PC-3 (cell line): ENCODE measurements at regions not wholly inside any gene's neighbourhood (a gene's known extent, or its start where the extent isn't known, plus 50 kb on each side); places are given as distances from the start of the nearest gene placed in this dataset.
A peak's percentile ranks its signal among the peaks of the same experiment; 100 is the strongest.

Source experiments
- ATAC-seq: fragments of 200-7000 bp; cut with Tn5 transposase; 2 replicates; pipeline ENCODE4 v1.9.1; 2020; ENCODE audit warnings: mild to moderate bottlenecking, moderate library complexity
- BruUV-seq: library from RNA; stranded (reverse); fragments of 400-500 nt; replicated peaks from 2 replicates; lab custom pipeline; 2021; lab: Mats Ljungman, UMichigan
- CTCF ChIA-PET: fragments of 300-600 bp; sonication (Branson Sonifier 250); formaldehyde crosslinking; loops from one replicate; lab custom pipeline; 2022; ENCODE audit warnings: antibody characterized with exemption; lab: Charles Lee
- POLR2A ChIA-PET: fragments of 300-600 bp; sonication (Branson Sonifier 250); formaldehyde crosslinking; loops from one replicate; lab custom pipeline; 2022; ENCODE audit warnings: antibody characterized with exemption; ENCODE audit not compliant: unreplicated experiment; lab: Charles Lee
- DNase-seq: peaks from one replicate; pipeline ENCODE4 v3.0.0-alpha.2; 2015
- H2AFZ ChIP-seq: fragments of 300-600 bp; sonication (generic); 2 replicates; pipeline ENCODE4 v1.6.0; 2016; ENCODE audit warnings: antibody characterized with exemption, low read length
- H3F3A ChIP-seq: fragments of 300-600 bp; sonication (generic); one replicate; pipeline ENCODE4 v1.6.0; 2017; ENCODE audit warnings: antibody characterized with exemption, low read length, control low read depth, mild to moderate bottlenecking; ENCODE audit not compliant: unreplicated experiment
- H3K27ac ChIP-seq: fragments of 300-600 bp; sonication (generic); 2 replicates; pipeline ENCODE4 v1.5.1; 2016; ENCODE audit warnings: mild to moderate bottlenecking, low read length
- H3K27me3 ChIP-seq: fragments of 300-600 bp; sonication (generic); 2 replicates; pipeline ENCODE4 v1.6.1; 2016; ENCODE audit warnings: low read length, mixed read lengths
- H3K36me3 ChIP-seq: fragments of 300-600 bp; sonication (generic); 2 replicates; pipeline ENCODE4 v1.6.1; 2016; ENCODE audit warnings: low read depth, mixed run types, low read length, mixed read lengths
- H3K4me1 ChIP-seq: fragments of 300-600 bp; sonication (generic); 2 replicates; pipeline ENCODE4 v1.5.1; 2016; ENCODE audit warnings: low read length; ENCODE audit not compliant: insufficient read depth
- H3K4me2 ChIP-seq: fragments of 300-600 bp; sonication (generic); 2 replicates; pipeline ENCODE4 v1.6.0; 2016; ENCODE audit warnings: low read length
- H3K4me3 ChIP-seq: fragments of 300-600 bp; sonication (generic); 2 replicates; pipeline ENCODE4 v1.5.1; 2016; ENCODE audit warnings: mild to moderate bottlenecking, low read length, mixed read lengths
- H3K79me2 ChIP-seq: fragments of 300-600 bp; sonication (generic); 2 replicates; pipeline ENCODE4 v1.6.1; 2017; ENCODE audit warnings: low read length, mixed read lengths
- H3K9ac ChIP-seq: fragments of 300-600 bp; sonication (generic); 2 replicates; pipeline ENCODE4 v1.6.0; 2016; ENCODE audit warnings: mild to moderate bottlenecking, low read length
- H3K9me2 ChIP-seq: fragments of 300-600 bp; sonication (generic); replicated peaks from 2 replicates; pipeline ENCODE4 v1.6.1; 2016; ENCODE audit warnings: mixed run types, low read length, mixed read lengths
- H3K9me3 ChIP-seq: fragments of 300-600 bp; sonication (generic); 2 replicates; pipeline ENCODE4 v1.6.1; 2016; ENCODE audit warnings: low read length, mixed read lengths
- H4K20me1 ChIP-seq: fragments of 300-600 bp; sonication (generic); 2 replicates; pipeline ENCODE4 v1.6.1; 2016; ENCODE audit warnings: low read length, mixed read lengths
- CTCF ChIP-seq: fragments of 300-600 bp; sonication (generic); conservative IDR thresholded peaks from 2 replicates; pipeline ENCODE4 v1.5.1; 2017; ENCODE audit warnings: antibody characterized with exemption, low read depth, mild to moderate bottlenecking, low read length
- EZH2 ChIP-seq: fragments of 300-600 bp; sonication (generic); IDR thresholded peaks from one replicate; pipeline ENCODE4 v1.6.1; 2017; ENCODE audit warnings: antibody characterized with exemption, mild to moderate bottlenecking, low read length; ENCODE audit not compliant: unreplicated experiment
- EZH2phosphoT487 ChIP-seq: fragments of 300-600 bp; sonication (generic); IDR thresholded peaks from 2 replicates; pipeline ENCODE4 v1.6.1; 2018; ENCODE audit warnings: mild to moderate bottlenecking, antibody characterized with exemption, low read length, borderline replicate concordance
- intact Hi-C: fragments of 100-400 bp; cut with micrococcal nuclease; formaldehyde crosslinking; loops from 2 replicates; pipeline ENCODE4 v1.9.0; 2023

GRCh38 chr2:203808046-203808750, 59.4 kb upstream of the CTLA4 start:
- H3K9ac ChIP-seq = no peak overlapping the region
- TF ChIP-seq EZH2 (no peak), EZH2phosphoT487 (no peak)
- H2AFZ ChIP-seq = no peak overlapping the region
- H3K36me3 ChIP-seq = no peaks in the 10 kb centered on the region
- ATAC-seq = no peak
- BruUV-seq = no TSS peak
- H3K9me3 ChIP-seq = peaks cover 6% of the 10 kb centered on the region; the same call in 1 of the 2 replicates
- intact Hi-C loops = no loop called here
- no peak overlapping the region for H3K4me2 ChIP-seq
- no peaks in the 10 kb centered on the region for H3K79me2 ChIP-seq
- no peak overlapping the region for H3K4me3 ChIP-seq
- H3K27me3 ChIP-seq = no peaks in the 10 kb centered on the region
- CTCF ChIA-PET = no interaction called here
- DNase-seq = peak; percentile 52
- H3K9me2 ChIP-seq = no peaks in the 10 kb centered on the region
- POLR2A ChIA-PET = no interaction called here
- no peaks in the 10 kb centered on the region for H3F3A ChIP-seq
- no peaks in the 10 kb centered on the region for H4K20me1 ChIP-seq
- H3K27ac ChIP-seq = no peak overlapping the region
- H3K4me1 ChIP-seq = peaks cover 36% of the 10 kb centered on the region

GRCh38 chr2:203809084-203809521, 58.5 kb upstream of the CTLA4 start:
- no TSS peak for BruUV-seq
- Histone ChIP-seq H2AFZ (no peak overlapping the region), H4K20me1 (no peaks in the 10 kb centered on the region), H3K4me1 (peaks cover 36% of the 10 kb centered on the region), H3K27ac (no peak overlapping the region), H3K9ac (no peak overlapping the region), H3K4me2 (no peak overlapping the region), H3K9me2 (no peaks in the 10 kb centered on the region), H3K9me3 (peaks cover 6% of the 10 kb centered on the region; the same call in 1 of the 2 replicates), H3K4me3 (no peak overlapping the region), H3K36me3 (no peaks in the 10 kb centered on the region), H3K27me3 (no peaks in the 10 kb centered on the region), H3K79me2 (no peaks in the 10 kb centered on the region), H3F3A (no peaks in the 10 kb centered on the region)
- DNase-seq = no peak
- ChIA-PET CTCF (no interaction called here), POLR2A (no interaction called here)
- ATAC-seq = no peak
- TF ChIP-seq EZH2 = no peak
- no peak for TF ChIP-seq CTCF
- TF ChIP-seq EZH2phosphoT487 = no peak
- intact Hi-C loops = no loop called here

GRCh38 chr2:203809991-203810510, 57.5 kb upstream of the CTLA4 start:
- Histone ChIP-seq H3K4me3 (no peak overlapping the region), H3F3A (no peaks in the 10 kb centered on the region), H4K20me1 (no peaks in the 10 kb centered on the region), H3K9me3 (peaks cover 6% of the 10 kb centered on the region; the same call in 1 of the 2 replicates), H3K79me2 (no peaks in the 10 kb centered on the region), H3K36me3 (no peaks in the 10 kb centered on the region), H3K27me3 (no peaks in the 10 kb centered on the region), H3K9ac (no peak overlapping the region), H3K27ac (no peak overlapping the region), H3K9me2 (no peaks in the 10 kb centered on the region), H3K4me1 (peaks cover 36% of the 10 kb centered on the region), H2AFZ (no peak overlapping the region), H3K4me2 (no peak overlapping the region)
- ChIA-PET POLR2A (no interaction called here), CTCF (no interaction called here)
- DNase-seq (no peak), ATAC-seq (no peak)
- no TSS peak for BruUV-seq
- intact Hi-C loops = loop anchor here (5.0 kb wide), 1 partner anchor 88 kb away; no protein-coding TSS in a partner anchor
- TF ChIP-seq EZH2 = no peak
- TF ChIP-seq EZH2phosphoT487 = no peak
- no peak for TF ChIP-seq CTCF
